VCaP (cell line): ENCODE measurements at regions not wholly inside any gene's neighbourhood (a gene's known extent, or its start where the extent isn't known, plus 50 kb on each side); places are given as distances from the start of the nearest gene placed in this dataset.

Experiments
- H3K27ac ChIP-seq: fragments of 450-650 bp; 2 replicates; pipeline ENCODE4 v1.5.1; 2017
- CTCF ChIP-seq: fragments of 450-650 bp; conservative IDR thresholded peaks from 2 replicates; pipeline ENCODE4 v1.5.1; 2017; ENCODE audit warnings: mild to moderate bottlenecking, moderate library complexity

GRCh38 chr5:124232515-124232914 lies 513.9 kb downstream of the ZNF608 start:
- TF ChIP-seq CTCF: no peak
- no peak overlapping the region for H3K27ac ChIP-seq

GRCh38 chr5:124231802-124232201 lies 514.6 kb downstream of the ZNF608 start:
- no peak overlapping the region for H3K27ac ChIP-seq
- TF ChIP-seq CTCF: no peak

- no peak overlapping the region for H3K27ac ChIP-seq
- TF ChIP-seq CTCF: no peak
These were observed 515.2 kb downstream of the ZNF608 start for GRCh38 chr5:124231230-124231629.

- no peak overlapping the region for H3K27ac ChIP-seq
- TF ChIP-seq CTCF: no peak
These were observed 516.0 kb downstream of the ZNF608 start for GRCh38 chr5:124230456-124230855.

GRCh38 chr5:124229352-124229751 lies 517.1 kb downstream of the ZNF608 start:
- no peak for TF ChIP-seq CTCF

GRCh38 chr5:124227914-124228313 lies 518.5 kb downstream of the ZNF608 start:
- no peak for TF ChIP-seq CTCF
- no peak overlapping the region for H3K27ac ChIP-seq

More at GRCh38 chr5:124229352-124229751, 517.1 kb downstream of the ZNF608 start:
- H3K27ac ChIP-seq: no peak overlapping the region

- no peak overlapping the region for H3K27ac ChIP-seq
- no peak for TF ChIP-seq CTCF
These were observed 526.0 kb downstream of the ZNF608 start for GRCh38 chr5:124220418-124220817.

- no peak for TF ChIP-seq CTCF
These were observed 533.5 kb downstream of the ZNF608 start for GRCh38 chr5:124212934-124213333.

More at GRCh38 chr5:124212934-124213333, 533.5 kb downstream of the ZNF608 start:
- H3K27ac ChIP-seq: no peak overlapping the region
